Vagina (tissue), 2 donors: ENCODE measurements at regions not wholly inside any gene's neighbourhood (a gene's known extent, or its start where the extent isn't known, plus 50 kb on each side); places are given as distances from the start of the nearest gene placed in this dataset.

ENCODE experiments used
- CTCF ChIP-seq, 3 experiments: fragments of 450-650 bp in 2 of 3; fragments of 200-600 bp in 1 of 3; sonication (generic) in 1 of 3; IDR thresholded peaks; one replicate each; pipeline ENCODE4 v1.5.1; 2017 to 2019; ENCODE audit warnings: antibody characterized with exemption in 3 of 3, mild to moderate bottlenecking in 2 of 3, moderate library complexity in 2 of 3
- POLR2A ChIP-seq, 2 donors: fragments of 450-650 bp; IDR thresholded peaks; one replicate each; pipeline ENCODE4 v1.6.1; 2017; ENCODE audit warnings: antibody characterized with exemption in 2 of 2, mild to moderate bottlenecking in 2 of 2, moderate library complexity in 2 of 2
- POLR2AphosphoS5 ChIP-seq, 2 donors: sonication (generic); formaldehyde crosslinking; IDR thresholded peaks; one replicate each; pipeline ENCODE4 v1.9.0; 2017; ENCODE audit warnings: antibody characterized with exemption in 2 of 2, mild to moderate bottlenecking in 2 of 2, low read depth in 1 of 2; ENCODE audit not compliant: insufficient read depth in 1 of 2

GRCh38 chr14:38350102-38350501, 94.2 kb upstream of the CLEC14A start:
- TF ChIP-seq CTCF (IDR thresholded peaks at IDR 0.05) = no peak
- TF ChIP-seq POLR2A (IDR thresholded peaks at IDR 0.05) = no peak
- no peak for TF ChIP-seq POLR2AphosphoS5 (IDR thresholded peaks at IDR 0.05; ENCODE audit: insufficient read depth in 1 of 2, low read depth in 1 of 2)
